Activated CD4-positive, alpha-beta T cell treated with anti-CD3 and anti-CD28 coated beads, Interleukin-2, amount 50 U/mL, for 48 hours (primary cell): ENCODE measurements at regions not wholly inside any gene's neighbourhood (a gene's known extent, or its start where the extent isn't known, plus 50 kb on each side); places are given as distances from the start of the nearest gene placed in this dataset.

Experiments used
- DNase-seq, 2 experiments: peaks; one replicate each; pipeline ENCODE4 v3.0.0-alpha.2; 2020

DNA sequence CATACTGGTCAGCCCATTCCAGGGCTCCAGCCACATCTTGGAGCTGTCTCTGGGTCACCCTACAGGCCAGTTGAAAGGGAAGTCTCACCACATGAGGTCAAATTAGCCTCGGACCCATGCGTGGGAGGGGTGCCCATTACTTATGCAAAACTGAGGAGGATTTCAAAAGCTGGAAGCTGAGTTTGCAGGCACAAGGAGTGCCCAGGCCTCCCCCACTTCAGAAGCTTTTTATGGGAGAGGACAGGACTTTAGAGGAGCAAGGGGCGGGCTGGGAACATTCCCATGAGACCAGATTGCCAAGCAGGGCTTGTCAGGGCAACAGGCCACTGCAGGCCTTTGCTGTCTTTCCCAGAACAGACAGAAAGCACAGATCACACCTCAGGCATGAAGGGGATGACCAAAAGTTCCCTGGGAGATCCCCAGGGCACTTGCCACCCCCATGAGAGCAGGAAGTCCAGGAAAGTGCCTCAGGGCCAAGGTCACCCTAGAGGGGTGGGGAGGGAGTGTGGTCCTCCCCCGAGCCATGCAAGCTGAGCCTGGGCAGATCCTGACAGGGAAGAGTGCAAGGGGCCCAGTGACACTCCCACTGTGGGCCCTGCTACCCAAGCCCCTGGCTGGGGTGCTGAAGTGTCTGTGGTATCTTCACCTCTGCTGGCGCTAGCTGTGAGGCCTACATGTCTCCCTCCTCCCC, 267.7 kb downstream of the BCL11A start:
- no peak for DNase-seq

GRCh38 chr2:60283626-60284025, 269.8 kb downstream of the BCL11A start:
- DNase-seq: no peak

DNA sequence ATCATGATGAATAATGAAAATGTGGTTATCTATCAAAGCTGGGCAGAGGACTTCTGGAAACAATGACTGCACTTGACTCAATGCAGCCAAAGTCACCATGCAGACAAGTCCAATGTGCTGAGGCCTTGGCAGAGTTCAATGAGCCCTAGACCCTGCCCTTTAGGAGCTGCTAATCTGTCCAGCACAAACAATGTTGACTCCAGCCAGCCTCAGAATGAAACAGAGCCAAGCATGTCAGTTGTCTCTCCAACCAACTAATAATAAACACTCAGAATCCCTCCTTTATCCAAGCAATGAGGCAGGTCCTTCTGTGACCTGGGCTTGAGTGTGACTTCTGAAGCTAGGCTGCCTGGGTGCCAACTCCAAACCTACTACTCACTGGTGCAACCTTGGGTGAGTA, 270.6 kb downstream of the BCL11A start:
- DNase-seq: no peak

DNA sequence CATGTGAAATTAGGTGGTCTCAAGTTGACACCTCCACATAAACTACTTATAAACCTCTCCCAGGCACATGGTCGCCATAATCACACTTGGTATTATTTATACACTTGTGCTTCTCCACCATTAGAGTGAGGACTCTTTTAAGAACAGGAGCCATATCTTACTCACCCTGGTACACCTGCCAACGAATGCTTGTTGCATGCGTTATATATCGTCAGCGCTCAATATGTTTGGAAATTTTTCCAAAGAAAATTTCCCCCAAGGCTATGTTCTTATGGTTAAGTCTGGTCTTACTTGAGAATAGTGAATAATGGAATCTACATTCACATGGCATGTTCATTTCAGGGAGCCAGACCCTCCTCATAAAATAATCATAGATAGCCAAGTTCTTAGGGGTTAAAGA, 271.7 kb downstream of the BCL11A start:
- no peak for DNase-seq

DNA sequence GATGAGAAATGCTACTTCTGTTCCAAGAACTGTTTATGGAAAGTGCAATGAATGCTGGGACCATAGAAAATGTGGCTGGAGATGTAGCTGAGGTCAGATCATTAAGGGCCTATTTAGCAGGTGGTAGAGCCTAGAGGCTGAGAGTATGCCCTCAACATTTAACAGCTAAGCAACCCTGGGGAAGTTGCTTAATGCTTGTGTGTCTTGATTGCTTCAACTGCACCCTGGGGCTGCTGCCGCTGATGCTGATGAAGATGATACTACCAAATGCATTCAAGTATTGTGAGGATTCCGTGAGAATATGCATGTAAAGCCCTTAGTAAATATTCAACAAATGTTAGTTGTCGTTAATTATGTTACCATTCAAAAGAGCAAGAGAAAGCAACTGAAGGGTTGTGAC, 273.2 kb downstream of the BCL11A start:
- no peak for DNase-seq

DNA sequence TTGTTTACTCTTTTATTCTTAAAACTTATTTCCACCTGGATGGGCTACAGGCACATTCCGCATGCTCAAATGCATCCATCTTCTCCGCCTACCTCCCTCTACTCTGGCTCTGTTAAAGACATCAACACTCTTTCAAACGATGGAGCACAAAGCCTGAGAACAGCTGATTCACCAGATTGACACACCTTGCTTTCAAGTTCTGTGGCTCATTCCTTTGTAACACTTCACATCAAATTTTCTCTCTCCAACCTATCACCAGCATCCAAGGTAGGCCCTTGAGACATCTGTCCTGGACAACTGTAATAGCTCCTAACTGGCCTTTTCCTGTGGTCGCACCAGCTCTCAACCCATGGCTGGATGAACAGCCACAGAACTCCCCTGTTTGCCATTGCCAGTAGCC, 274.5 kb downstream of the BCL11A start:
- no peak for DNase-seq

- DNase-seq: no peak
Observed at GRCh38 chr2:60275958-60276357, 277.5 kb downstream of the BCL11A start.

- no peak for DNase-seq
Observed at GRCh38 chr2:60273836-60274235, 279.6 kb downstream of the BCL11A start.

- DNase-seq: no peak
Observed at GRCh38 chr2:60271713-60272112, 281.7 kb downstream of the BCL11A start.

DNA sequence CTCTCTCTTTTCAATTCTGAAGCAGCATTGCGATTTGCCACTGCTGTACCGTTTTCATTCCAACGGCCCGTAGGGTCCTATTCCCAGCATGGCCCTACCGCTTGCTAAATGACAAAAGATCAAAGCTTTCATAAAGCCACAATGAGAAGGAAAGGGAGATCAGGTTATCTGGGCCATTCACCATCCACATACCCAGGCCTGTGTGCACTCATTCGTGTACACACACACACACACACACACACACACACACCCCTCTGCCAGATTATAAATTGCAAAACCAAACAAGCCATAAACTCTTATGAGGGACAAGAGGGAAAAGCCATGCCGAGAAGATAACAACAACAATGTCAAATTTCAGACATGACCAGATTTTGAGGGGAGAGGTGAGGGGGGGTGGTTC, 282.3 kb downstream of the BCL11A start:
- DNase-seq: no peak

DNA sequence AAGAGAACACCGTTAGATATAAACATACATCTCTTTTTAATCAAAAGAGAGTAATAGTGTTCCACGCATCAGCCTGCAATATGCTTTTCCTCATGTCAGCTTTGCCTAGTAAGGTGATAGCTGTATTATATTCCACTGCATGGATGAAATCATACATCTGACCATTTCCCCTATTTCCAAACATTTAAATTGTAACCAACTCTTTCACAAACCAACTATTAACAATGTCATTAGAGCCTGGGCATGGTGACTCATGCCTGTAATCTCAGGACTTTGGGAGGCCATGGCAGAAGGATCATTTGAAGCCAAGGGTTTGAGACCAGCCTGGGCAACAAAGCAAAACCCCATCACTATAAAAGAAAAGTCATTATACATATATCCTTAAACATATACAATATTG, 284.8 kb downstream of the BCL11A start:
- DNase-seq: no peak

DNA sequence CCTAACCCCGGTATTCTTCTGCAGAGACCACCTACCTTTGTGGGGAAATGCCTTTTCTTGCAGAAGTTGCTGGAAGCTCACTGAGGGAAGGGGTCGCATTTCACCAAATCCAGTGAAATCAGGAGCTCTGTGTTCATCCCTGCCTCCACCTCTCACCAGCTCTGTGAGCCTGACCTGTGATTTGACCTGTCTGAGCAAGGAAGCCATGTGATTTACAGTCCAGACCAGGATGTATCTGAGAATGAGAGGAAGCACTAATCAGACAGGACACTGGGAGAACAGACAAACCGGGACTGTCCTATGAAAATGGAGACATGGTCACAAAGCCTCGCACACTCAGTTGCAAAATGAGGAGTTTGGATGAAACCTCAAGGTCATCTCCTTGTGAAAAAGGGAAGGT, 285.4 kb downstream of the BCL11A start:
- no peak for DNase-seq

- no peak for DNase-seq
Observed at GRCh38 chr2:60267122-60267521, 286.3 kb downstream of the BCL11A start.

- no peak for DNase-seq
Observed at GRCh38 chr2:60262178-60262577, 291.3 kb downstream of the BCL11A start.

DNA sequence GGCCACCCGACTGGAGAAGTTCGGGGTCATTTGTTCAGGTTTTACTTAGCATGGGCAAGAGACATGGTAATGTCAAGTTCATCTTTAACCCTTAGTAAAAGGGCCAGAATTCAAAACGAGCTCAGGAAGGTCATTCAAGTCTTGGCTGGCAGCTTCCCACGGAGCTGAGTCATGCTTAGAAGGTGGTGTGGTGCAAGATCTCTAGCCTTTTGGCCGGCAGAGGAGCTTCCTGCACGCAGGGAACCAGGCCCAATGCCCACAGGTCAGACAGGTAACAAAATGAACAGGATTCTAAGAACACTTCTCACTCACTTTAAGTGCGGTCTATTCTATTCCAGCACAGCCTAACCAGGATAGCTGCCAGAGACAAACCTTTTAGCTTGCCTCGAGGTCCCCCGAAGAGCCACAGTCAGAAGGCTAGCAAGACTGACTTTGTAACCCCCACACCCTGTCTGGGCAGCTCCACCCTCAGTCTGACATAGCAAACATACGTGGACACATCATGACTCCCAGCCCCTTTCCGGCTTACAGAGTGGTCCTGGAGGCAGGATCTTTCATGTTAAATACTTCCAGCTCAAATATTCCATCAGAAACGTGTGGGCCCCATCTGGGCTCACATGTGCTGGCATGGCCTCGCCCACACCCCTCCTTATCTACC, 292.7 kb downstream of the BCL11A start:
- no peak for DNase-seq

DNA sequence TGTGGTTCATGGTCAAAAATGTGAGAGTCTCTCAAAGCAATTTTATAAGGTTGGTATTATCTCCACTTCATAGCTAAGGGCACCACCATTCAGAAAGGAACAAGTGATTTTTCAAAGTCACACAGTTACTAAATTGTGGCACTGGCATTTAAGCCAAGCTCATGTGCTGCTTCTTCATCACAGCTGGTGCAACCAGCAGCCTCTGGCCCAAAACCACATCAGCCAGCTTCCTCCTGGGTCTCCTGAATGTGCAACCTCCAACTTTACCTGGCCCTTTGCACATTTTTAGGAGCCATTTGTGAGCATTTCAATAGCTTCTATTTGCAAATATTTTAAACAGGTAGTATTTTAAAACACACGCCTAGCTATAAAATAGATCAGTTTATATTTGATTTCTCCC, 293.7 kb downstream of the BCL11A start:
- DNase-seq: no peak

GRCh38 chr2:60252581-60253150, 300.8 kb downstream of the BCL11A start:
- DNase-seq: no peak

DNA sequence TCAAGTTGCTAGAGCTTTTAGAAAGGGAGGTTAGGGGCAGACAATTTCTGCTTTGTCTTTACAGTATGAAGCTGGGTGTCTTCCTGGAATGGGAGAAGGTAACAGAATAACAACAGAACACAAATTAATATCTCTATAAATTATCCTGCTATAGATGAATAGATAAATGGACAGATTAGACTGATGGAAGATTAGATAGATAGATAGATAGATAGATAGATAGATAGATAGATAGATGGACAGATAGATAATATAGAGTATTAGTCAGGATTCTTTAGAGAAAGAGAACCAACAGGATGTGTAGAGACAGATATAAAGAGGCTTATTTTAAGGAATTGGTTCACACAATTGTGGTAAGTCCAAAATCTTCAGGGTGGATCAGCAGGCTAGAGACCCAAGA, 302.2 kb downstream of the BCL11A start:
- DNase-seq: no peak

DNA sequence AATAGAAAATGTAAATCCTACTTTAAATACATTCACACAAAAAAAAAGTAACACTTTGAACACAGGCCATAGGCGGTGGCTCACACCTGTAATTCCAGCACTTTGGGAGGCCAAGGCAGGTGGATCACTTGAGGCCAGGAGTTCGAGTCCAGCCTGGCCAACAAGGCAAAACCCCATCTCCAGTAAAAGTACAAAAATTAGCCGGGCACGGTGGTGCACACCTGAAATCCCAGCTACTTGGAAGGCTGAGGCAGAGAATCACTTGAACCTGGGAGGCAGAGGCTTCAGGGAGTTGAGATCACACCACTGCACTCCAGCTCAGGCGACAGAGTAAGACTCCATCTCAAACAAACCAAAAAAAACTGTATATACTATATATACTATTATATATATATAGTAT, 303.6 kb downstream of the BCL11A start:
- DNase-seq: no peak

DNA sequence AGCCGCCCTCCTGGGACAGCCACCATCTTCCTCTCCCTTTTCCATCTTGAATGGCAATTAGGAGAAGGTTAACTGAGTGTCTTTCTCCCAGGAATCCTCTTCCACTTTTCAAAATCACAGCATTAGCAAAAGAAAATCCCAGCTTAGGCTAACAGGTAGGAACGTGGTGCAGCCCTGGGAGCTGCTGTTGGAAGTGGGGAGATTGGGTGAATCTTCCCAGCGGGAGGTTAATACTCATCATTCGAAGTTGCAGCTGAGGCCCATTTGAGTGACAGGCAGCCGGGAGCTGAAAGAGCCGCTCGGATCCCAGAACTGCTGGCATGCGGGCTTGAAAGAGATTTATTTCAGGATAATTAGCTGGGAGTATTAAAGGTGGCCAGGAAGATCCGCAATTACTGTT, 306.0 kb downstream of the BCL11A start:
- no peak for DNase-seq

- DNase-seq: no peak
Observed at GRCh38 chr2:60246583-60246982, 306.9 kb downstream of the BCL11A start.

GRCh38 chr2:60234274-60234986, 319.0 kb downstream of the BCL11A start:
- no peak for DNase-seq

GRCh38 chr2:60230596-60230995, 322.9 kb downstream of the BCL11A start:
- DNase-seq: no peak

- no peak for DNase-seq
Observed at GRCh38 chr2:60230037-60230436, 323.4 kb downstream of the BCL11A start.
